Spleen (tissue), 11 donors: ENCODE measurements at regions not wholly inside any gene's neighbourhood (a gene's known extent, or its start where the extent isn't known, plus 50 kb on each side); places are given as distances from the start of the nearest gene placed in this dataset.

Experiments
- DNase-seq: peaks from one replicate; pipeline ENCODE4 v3.0.0-alpha.2; 2020
- H3K27ac ChIP-seq, 8 donors: fragments of 200-600 bp; sonication (generic) in 7 of 8; 1 replicate in 4 of 8; 2 replicates in 4 of 8; pipeline versions ENCODE4 v1.5.0 to v1.8.0; 2016 to 2021; ENCODE audit warnings: inconsistent platforms in 4 of 8, mild to moderate bottlenecking in 4 of 8, moderate library complexity in 1 of 8
- H3K27me3 ChIP-seq, 7 donors: fragments of 200-600 bp; sonication (generic) in 6 of 7; replicated peaks in 1 of 7; 1 replicate in 4 of 7; 2 replicates in 3 of 7; pipeline versions ENCODE4 v1.5.0 to v1.8.0; 2016 to 2021; ENCODE audit warnings: inconsistent platforms in 3 of 7, mild to moderate bottlenecking in 1 of 7
- H3K36me3 ChIP-seq, 6 donors: fragments of 200-600 bp; sonication (generic) in 5 of 6; 1 replicate in 4 of 6; 2 replicates in 2 of 6; pipeline versions ENCODE4 v1.5.0 to v1.8.0; 2016 to 2021; ENCODE audit warnings: inconsistent platforms in 2 of 6
- H3K4me1 ChIP-seq, 6 donors: fragments of 200-600 bp; sonication (generic) in 5 of 6; 1 replicate in 3 of 6; 2 replicates in 3 of 6; pipeline versions ENCODE4 v1.5.0 to v1.8.0; 2016 to 2021; ENCODE audit warnings: inconsistent platforms in 3 of 6
- H3K4me3 ChIP-seq, 8 donors: fragments of 200-600 bp; sonication (generic) in 7 of 8; 1 replicate in 4 of 8; 2 replicates in 4 of 8; pipeline versions ENCODE4 v1.5.0 to v1.8.0; 2016 to 2021; ENCODE audit warnings: inconsistent platforms in 4 of 8, mild to moderate bottlenecking in 4 of 8, moderate library complexity in 2 of 8
- H3K9me3 ChIP-seq, 8 donors: fragments of 200-600 bp; sonication (generic) in 7 of 8; 1 replicate in 4 of 8; 2 replicates in 4 of 8; pipeline versions ENCODE4 v1.5.0 to v1.8.0; 2016 to 2021; ENCODE audit warnings: inconsistent platforms in 4 of 8
- POLR2A ChIP-seq, 3 donors: fragments of 450-650 bp; IDR thresholded peaks; one replicate each; pipeline ENCODE4 v1.5.1; 2017; ENCODE audit warnings: antibody characterized with exemption in 3 of 3, mild to moderate bottlenecking in 1 of 3
- POLR2AphosphoS5 ChIP-seq, 3 donors: sonication (generic); formaldehyde crosslinking; IDR thresholded peaks; one replicate each; pipeline ENCODE4 v1.5.1; 2017; ENCODE audit warnings: antibody characterized with exemption in 3 of 3
- WGBS, 5 donors: extraction: QIAGEN DNeasy Blood & Tissue Kit in 3 of 5; methylation state at CpG; one replicate each; pipeline versions ENCODE4 v1.1.5 to v1.1.7; 2013 to 2018; 5-methylcytosine and 5-hydroxymethylcytosine counted together
- intact Hi-C: fragments of 100-400 bp; cut with DNase I; formaldehyde crosslinking; loops from one replicate; pipeline ENCODE4 v1.15.0; 2023; ENCODE audit warnings: low total_unique reads
- TF ChIP-seq, protein P1 (sequence below), 11 experiments: fragments of 200-600 bp in 7 of 11; fragments of 450-650 bp in 4 of 11; sonication (generic) in 4 of 11; IDR thresholded peaks in 8 of 11; conservative IDR thresholded peaks in 3 of 11; 1 replicate in 7 of 11; 2 replicates in 4 of 11; pipeline versions ENCODE4 v1.4.0 to v1.8.0; 2016 to 2021; ENCODE audit warnings: antibody characterized with exemption in 11 of 11, inconsistent platforms in 4 of 11, mild to moderate bottlenecking in 1 of 11
- donor health status: healthy with polysubstance abuse.
- donor health status: DM: no; HTN: no; CAD: no; lungs with moderate emphysema.
- donor health status: DM: no; HTN: no; CAD: no.
- donor health status: Bipolar disorder and iron deficiency.
- donor health status: healthy.
- donor health status: DM: no; HTN: no; CAD: no.
- donor health status: DM: yes; HTN: yes; CAD: no.

DNA sequence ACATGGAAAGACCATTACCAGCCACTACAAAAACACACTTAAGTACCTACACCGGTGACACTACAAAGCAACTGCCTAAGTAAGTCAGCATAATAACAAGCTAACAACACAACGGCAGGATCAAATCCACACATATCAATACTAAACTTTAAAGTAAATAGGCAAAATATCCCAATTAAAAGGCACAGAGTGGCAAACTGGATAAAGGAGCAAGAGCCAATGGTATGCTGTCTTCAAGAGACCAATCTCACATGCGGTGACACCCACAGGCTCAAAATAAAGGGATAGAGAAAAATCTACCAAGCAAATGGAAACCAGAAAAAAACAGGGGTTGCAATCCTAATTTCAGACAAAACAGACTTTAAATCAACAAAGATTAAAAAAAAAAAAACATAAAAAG is 261.5 kb upstream of the TENM4 start:
- H3K27me3 ChIP-seq, result no peaks in the 10 kb centered on the region
- H3K9me3 ChIP-seq, result peaks cover 0 to 41% (median 32%) of the 10 kb centered on the region in 8 donors
- intact Hi-C loops, result no loop called here
- TF ChIP-seq, protein P1, sequence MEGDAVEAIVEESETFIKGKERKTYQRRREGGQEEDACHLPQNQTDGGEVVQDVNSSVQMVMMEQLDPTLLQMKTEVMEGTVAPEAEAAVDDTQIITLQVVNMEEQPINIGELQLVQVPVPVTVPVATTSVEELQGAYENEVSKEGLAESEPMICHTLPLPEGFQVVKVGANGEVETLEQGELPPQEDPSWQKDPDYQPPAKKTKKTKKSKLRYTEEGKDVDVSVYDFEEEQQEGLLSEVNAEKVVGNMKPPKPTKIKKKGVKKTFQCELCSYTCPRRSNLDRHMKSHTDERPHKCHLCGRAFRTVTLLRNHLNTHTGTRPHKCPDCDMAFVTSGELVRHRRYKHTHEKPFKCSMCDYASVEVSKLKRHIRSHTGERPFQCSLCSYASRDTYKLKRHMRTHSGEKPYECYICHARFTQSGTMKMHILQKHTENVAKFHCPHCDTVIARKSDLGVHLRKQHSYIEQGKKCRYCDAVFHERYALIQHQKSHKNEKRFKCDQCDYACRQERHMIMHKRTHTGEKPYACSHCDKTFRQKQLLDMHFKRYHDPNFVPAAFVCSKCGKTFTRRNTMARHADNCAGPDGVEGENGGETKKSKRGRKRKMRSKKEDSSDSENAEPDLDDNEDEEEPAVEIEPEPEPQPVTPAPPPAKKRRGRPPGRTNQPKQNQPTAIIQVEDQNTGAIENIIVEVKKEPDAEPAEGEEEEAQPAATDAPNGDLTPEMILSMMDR (IDR thresholded peaks at IDR 0.05 in 8 of 11, conservative IDR thresholded peaks at IDR 0.05 in 3 of 11), result no peak
- TF ChIP-seq POLR2AphosphoS5 (IDR thresholded peaks at IDR 0.05), result no peak
- no peak for TF ChIP-seq POLR2A (IDR thresholded peaks at IDR 0.05)
- H3K27ac ChIP-seq, result no peak overlapping the region
- no peaks in the 10 kb centered on the region for H3K4me1 ChIP-seq
- H3K4me3 ChIP-seq, result no peak overlapping the region
- DNase-seq, result no peak
- no peaks in the 10 kb centered on the region for H3K36me3 ChIP-seq
- 89 to 99% (median 95%) methylated on average over 3 of the region's 3 CpGs for WGBS, 5 donors

DNA sequence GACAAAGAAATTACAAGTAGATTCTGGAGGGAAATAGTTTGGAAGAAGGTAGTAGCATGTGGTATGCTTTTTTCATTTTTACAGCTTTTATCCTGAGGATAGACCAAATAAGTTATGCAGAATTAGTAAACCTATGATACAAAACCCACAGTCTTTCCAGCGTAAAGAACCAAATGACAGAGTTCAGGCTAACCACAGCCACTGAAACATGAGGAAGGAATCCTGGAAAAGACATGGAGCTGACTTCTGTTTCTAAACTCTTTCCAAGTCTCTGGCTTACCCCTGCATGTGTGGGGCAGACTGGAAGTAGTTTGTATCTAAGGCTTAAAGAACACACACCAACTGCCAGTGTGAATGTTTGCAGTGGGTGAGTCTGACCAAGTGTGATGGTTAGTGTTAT is 258.4 kb upstream of the TENM4 start:
- H3K27me3 ChIP-seq, result no peaks in the 10 kb centered on the region
- H3K4me3 ChIP-seq, result no peak overlapping the region
- intact Hi-C loops, result no loop called here
- peaks cover 0 to 36% (median 31%) of the 10 kb centered on the region in 8 donors for H3K9me3 ChIP-seq
- no peaks in the 10 kb centered on the region for H3K36me3 ChIP-seq
- no peaks in the 10 kb centered on the region for H3K4me1 ChIP-seq
- no peak overlapping the region for H3K27ac ChIP-seq
- TF ChIP-seq POLR2AphosphoS5 (IDR thresholded peaks at IDR 0.05), result no peak
- no peak for TF ChIP-seq POLR2A (IDR thresholded peaks at IDR 0.05)
- TF ChIP-seq, protein P1 (IDR thresholded peaks at IDR 0.05 in 8 of 11, conservative IDR thresholded peaks at IDR 0.05 in 3 of 11), result no peak
- WGBS, 5 donors, result 90 to 100% (median 96%) methylated on average over 1 of the region's 1 CpG
- DNase-seq, result no peak

- intact Hi-C loops, result no loop called here
- peaks cover 0 to 29% (median 27%) of the 10 kb centered on the region in 8 donors for H3K9me3 ChIP-seq
- whole genome bisulfite sequencing, 5 donors, result 50 to 61% (median 54%) methylated on average over 2 of the region's 2 CpGs
Measured at GRCh38 chr11:79697905-79698304, 257.1 kb upstream of the TENM4 start.

DNA sequence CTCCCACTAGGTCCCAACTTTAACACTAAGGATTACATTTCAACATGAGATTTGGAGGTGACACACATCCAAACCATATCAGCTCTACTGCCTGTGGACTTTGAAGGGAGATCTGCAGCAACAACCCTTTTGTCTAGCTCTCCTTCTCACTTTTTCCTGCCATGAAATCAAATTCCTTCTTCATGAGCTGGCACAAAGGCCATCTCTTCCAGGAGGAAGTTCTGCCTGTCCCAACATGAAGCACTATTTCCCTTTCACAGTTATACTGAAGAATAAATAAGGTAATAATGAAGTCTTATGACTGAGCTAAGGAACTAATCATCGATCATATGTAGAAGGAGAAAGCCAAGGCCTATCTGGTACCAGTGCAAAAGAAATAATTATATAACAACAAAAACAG is 253.5 kb upstream of the TENM4 start:
- intact Hi-C loops, result no loop called here
- TF ChIP-seq, protein P1 (IDR thresholded peaks at IDR 0.05 in 8 of 11, conservative IDR thresholded peaks at IDR 0.05 in 3 of 11), result no peak
- TF ChIP-seq POLR2A (IDR thresholded peaks at IDR 0.05), result no peak
- no peak for TF ChIP-seq POLR2AphosphoS5 (IDR thresholded peaks at IDR 0.05)
- H3K9me3 ChIP-seq, result no peaks in the 10 kb centered on the region
- no peak for DNase-seq
- no peak overlapping the region for H3K4me3 ChIP-seq
- no peak overlapping the region for H3K27ac ChIP-seq
- no peaks in the 10 kb centered on the region for H3K4me1 ChIP-seq
- H3K36me3 ChIP-seq, result no peaks in the 10 kb centered on the region
- WGBS, 5 donors, result 85 to 89% (median 87%) methylated on average over 1 of the region's 1 CpG
- no peaks in the 10 kb centered on the region for H3K27me3 ChIP-seq

More at GRCh38 chr11:79697905-79698304, 257.1 kb upstream of the TENM4 start:
- Histone ChIP-seq H3K4me1 (no peaks in the 10 kb centered on the region), H3K27ac (no peak overlapping the region), H3K4me3 (no peak overlapping the region), H3K36me3 (no peaks in the 10 kb centered on the region), H3K27me3 (no peaks in the 10 kb centered on the region)
- TF ChIP-seq, protein P1 (IDR thresholded peaks at IDR 0.05 in 8 of 11, conservative IDR thresholded peaks at IDR 0.05 in 3 of 11), result no peak
- no peak for TF ChIP-seq POLR2A (IDR thresholded peaks at IDR 0.05)
- TF ChIP-seq POLR2AphosphoS5 (IDR thresholded peaks at IDR 0.05), result no peak
- DNase-seq, result no peak
